Prostate gland (tissue), 2 donors: ENCODE measurements at regions not wholly inside any gene's neighbourhood (a gene's known extent, or its start where the extent isn't known, plus 50 kb on each side); places are given as distances from the start of the nearest gene placed in this dataset.

ENCODE experiments used
- POLR2A ChIP-seq: fragments of 450-650 bp; IDR thresholded peaks from one replicate; pipeline ENCODE4 v1.6.1; 2016; ENCODE audit warnings: antibody characterized with exemption, mild to moderate bottlenecking
- POLR2AphosphoS5 ChIP-seq: sonication (generic); formaldehyde crosslinking; IDR thresholded peaks from one replicate; pipeline ENCODE4 v1.6.1; 2017; ENCODE audit warnings: antibody characterized with exemption
- TF ChIP-seq, protein P1 (sequence below), 4 experiments: fragments of 200-600 bp in 2 of 4; fragments of 450-650 bp in 2 of 4; sonication (generic) in 2 of 4; IDR thresholded peaks; 1 replicate in 3 of 4; 2 replicates in 1 of 4; pipeline ENCODE4 v1.5.1; 2016 to 2019; ENCODE audit warnings: antibody characterized with exemption in 4 of 4, mild to moderate bottlenecking in 2 of 4, moderate library complexity in 2 of 4

DNA sequence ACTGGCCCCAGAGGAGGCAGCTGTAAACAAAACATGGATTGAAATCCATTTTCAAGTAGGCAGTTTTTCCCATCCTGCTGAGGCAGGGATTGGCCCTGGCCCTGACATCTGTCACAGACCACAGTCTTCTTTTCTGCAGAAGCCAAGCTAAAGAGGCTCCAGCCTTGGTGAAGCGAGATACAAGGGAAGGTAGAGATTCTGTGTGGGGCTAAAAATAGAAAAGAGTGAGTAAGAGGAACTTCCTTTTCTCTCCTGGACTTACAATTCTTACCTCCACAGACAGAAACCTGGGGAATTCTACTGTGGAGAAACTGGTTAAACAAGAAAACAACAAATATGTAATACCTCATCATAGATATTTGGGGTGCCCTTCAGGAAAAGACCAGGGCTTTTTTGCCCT, 624.8 kb upstream of the FZD8 start:
- TF ChIP-seq POLR2AphosphoS5 = no peak
- TF ChIP-seq, protein P1, sequence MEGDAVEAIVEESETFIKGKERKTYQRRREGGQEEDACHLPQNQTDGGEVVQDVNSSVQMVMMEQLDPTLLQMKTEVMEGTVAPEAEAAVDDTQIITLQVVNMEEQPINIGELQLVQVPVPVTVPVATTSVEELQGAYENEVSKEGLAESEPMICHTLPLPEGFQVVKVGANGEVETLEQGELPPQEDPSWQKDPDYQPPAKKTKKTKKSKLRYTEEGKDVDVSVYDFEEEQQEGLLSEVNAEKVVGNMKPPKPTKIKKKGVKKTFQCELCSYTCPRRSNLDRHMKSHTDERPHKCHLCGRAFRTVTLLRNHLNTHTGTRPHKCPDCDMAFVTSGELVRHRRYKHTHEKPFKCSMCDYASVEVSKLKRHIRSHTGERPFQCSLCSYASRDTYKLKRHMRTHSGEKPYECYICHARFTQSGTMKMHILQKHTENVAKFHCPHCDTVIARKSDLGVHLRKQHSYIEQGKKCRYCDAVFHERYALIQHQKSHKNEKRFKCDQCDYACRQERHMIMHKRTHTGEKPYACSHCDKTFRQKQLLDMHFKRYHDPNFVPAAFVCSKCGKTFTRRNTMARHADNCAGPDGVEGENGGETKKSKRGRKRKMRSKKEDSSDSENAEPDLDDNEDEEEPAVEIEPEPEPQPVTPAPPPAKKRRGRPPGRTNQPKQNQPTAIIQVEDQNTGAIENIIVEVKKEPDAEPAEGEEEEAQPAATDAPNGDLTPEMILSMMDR (IDR thresholded peaks at IDR 0.05) = no peak
- TF ChIP-seq POLR2A = no peak
